A549 (cell line): ENCODE measurements at regions not wholly inside any gene's neighbourhood (a gene's known extent, or its start where the extent isn't known, plus 50 kb on each side); places are given as distances from the start of the nearest gene placed in this dataset.

ENCODE experiments used
- ATAC-seq, 2 experiments: fragments of 200-7000 bp in 1 of 2; fragments of >200 bp in 1 of 2; cut with Nextera tagmentation in 1 of 2; cut with Tn5 transposase in 1 of 2; 3 replicates each; pipeline versions ENCODE4 v1.8.0 to v1.9.1; 2018 to 2020; ENCODE audit warnings: mild to moderate bottlenecking in 1 of 2, moderate library complexity in 1 of 2
- CTCF ChIA-PET: fragments of 300-600 bp; sonication (Branson Sonifier 250); formaldehyde crosslinking; extraction: SDS; loops from one replicate; lab custom pipeline; 2021; ENCODE audit warnings: antibody characterized with exemption, inconsistent platforms; lab: Yijun Ruan, JAX
- POLR2A ChIA-PET: fragments of 350-600 bp; formaldehyde crosslinking; extraction: SDS; loops from one replicate; lab custom pipeline; 2021; ENCODE audit warnings: antibody characterized with exemption, inconsistent platforms; lab: Yijun Ruan, JAX
- DNase-seq, 2 experiments: peaks; one replicate each; pipeline versions ENCODE4 v3.0.0 to v3.0.0-alpha.2; 2011 to 2016; ENCODE audit warnings: low read depth in 1 of 2, low spot score in 1 of 2
- FAIRE-seq: peaks from 2 replicates; lab custom pipeline; 2011; peaks lifted over from hg19 to GRCh38; lab: Jason Lieb, UNC
- H3K27ac ChIP-seq, 2 experiments: fragments of >200 bp; sonication (Bioruptor Twin); formaldehyde crosslinking; 3 replicates each; pipeline ENCODE4 v1.5.1; 2016 to 2017
- H3K4me1 ChIP-seq: fragments of >200 bp; sonication (Bioruptor Twin); formaldehyde crosslinking; 3 replicates; pipeline ENCODE4 v1.6.1; 2016
- H3K4me2 ChIP-seq: fragments of >200 bp; sonication (Bioruptor Twin); formaldehyde crosslinking; 3 replicates; pipeline ENCODE4 v1.6.1; 2016
- H3K4me3 ChIP-seq: fragments of >200 bp; sonication (Bioruptor Twin); formaldehyde crosslinking; 3 replicates; pipeline ENCODE4 v1.5.1; 2016
- H3K9me3 ChIP-seq: fragments of >200 bp; sonication (Bioruptor Twin); formaldehyde crosslinking; 3 replicates; pipeline ENCODE4 v1.6.1; 2016
- CBX2 ChIP-seq: fragments of 200-600 bp; sonication (generic); IDR thresholded peaks from 2 replicates; pipeline ENCODE4 v1.6.1; 2016; ENCODE audit warnings: low read depth, mild to moderate bottlenecking, borderline replicate concordance
- CTCF ChIP-seq: fragments of >200 bp; sonication (Bioruptor Twin); formaldehyde crosslinking; IDR thresholded peaks from 3 replicates; pipeline ENCODE4 v1.5.1; 2016
- EP300 ChIP-seq, 2 experiments: fragments of >200 bp; sonication (Bioruptor Twin); formaldehyde crosslinking; IDR thresholded peaks; 2 replicates in 1 of 2; 3 replicates in 1 of 2; pipeline ENCODE4 v1.6.1; 2016 to 2017
- ESRRA ChIP-seq: fragments of 150-350 bp; IDR thresholded peaks from 2 replicates; pipeline ENCODE4 v1.6.1; 2014; ENCODE audit warnings: mild to moderate bottlenecking, low read length, borderline replicate concordance
- FOSL2 ChIP-seq, 2 experiments: fragments of 450-650 bp in 1 of 2; fragments of >200 bp in 1 of 2; sonication (Bioruptor Twin) in 1 of 2; formaldehyde crosslinking; IDR thresholded peaks; 2 replicates each; pipeline versions ENCODE4 v1.5.0 to v1.6.1; 2016 to 2020; ENCODE audit warnings: mild to moderate bottlenecking in 1 of 2, moderate library complexity in 1 of 2
- HDAC2 ChIP-seq: fragments of 200-600 bp; sonication (generic); IDR thresholded peaks from 2 replicates; pipeline ENCODE4 v1.6.1; 2016
- HMGXB4 ChIP-seq: fragments of 250-450 bp; sonication (Bioruptor Pico); IDR thresholded peaks from 2 replicates; pipeline ENCODE4 v1.5.0; 2021; ENCODE audit warnings: mild to moderate bottlenecking, moderate library complexity, borderline replicate concordance
- HOXB13 ChIP-seq: fragments of 250-450 bp; sonication (Bioruptor Pico); IDR thresholded peaks from 2 replicates; pipeline ENCODE4 v1.5.0; 2020; ENCODE audit warnings: low read depth, mild to moderate bottlenecking, moderate library complexity
- JUN ChIP-seq, 2 experiments: fragments of >200 bp; sonication (Bioruptor Twin); formaldehyde crosslinking; IDR thresholded peaks; 2 replicates in 1 of 2; 3 replicates in 1 of 2; pipeline ENCODE4 v1.6.1; 2016 to 2017
- KDM1A ChIP-seq: fragments of 200-600 bp; sonication (generic); IDR thresholded peaks from 2 replicates; pipeline ENCODE4 v1.6.1; 2016; ENCODE audit warnings: low read depth, mild to moderate bottlenecking
- KDM5A ChIP-seq: fragments of 200-600 bp; sonication (generic); IDR thresholded peaks from 2 replicates; pipeline ENCODE4 v1.6.1; 2016; ENCODE audit warnings: antibody characterized with exemption, mild to moderate bottlenecking
- MAX ChIP-seq: IDR thresholded peaks from 2 replicates; pipeline ENCODE4 v1.6.1; 2012
- MYC ChIP-seq: IDR thresholded peaks from 2 replicates; pipeline ENCODE4 v1.6.1; 2012; ENCODE audit warnings: mild to moderate bottlenecking, inconsistent platforms, low read length, improper control_type of control experiment, borderline replicate concordance
- NFE2L2 ChIP-seq: fragments of 150-350 bp; conservative IDR thresholded peaks from 2 replicates; pipeline ENCODE4 v1.6.1; 2014; ENCODE audit warnings: low read length
- NPAS2 ChIP-seq: fragments of 250-450 bp; sonication (Bioruptor Pico); IDR thresholded peaks from 2 replicates; pipeline ENCODE4 v1.8.0; 2022; ENCODE audit warnings: mild to moderate bottlenecking, moderate library complexity, borderline replicate concordance
- NR3C1 ChIP-seq: fragments of >200 bp; sonication (Bioruptor Twin); formaldehyde crosslinking; IDR thresholded peaks from 3 replicates; pipeline ENCODE4 v1.6.1; 2017
- PBX3 ChIP-seq: IDR thresholded peaks from 2 replicates; pipeline ENCODE4 v1.6.1; 2012
- POLR2A ChIP-seq: IDR thresholded peaks from 2 replicates; pipeline ENCODE4 v1.6.1; 2012; ENCODE audit warnings: mild to moderate bottlenecking, low read length
- POLR2AphosphoS2 ChIP-seq: conservative IDR thresholded peaks from 2 replicates; pipeline ENCODE4 v1.6.1; 2012; ENCODE audit warnings: low read length, improper control_type of control experiment, inconsistent platforms
- RAD21 ChIP-seq, 2 experiments: fragments of >200 bp in 1 of 2; sonication (Bioruptor Twin) in 1 of 2; formaldehyde crosslinking in 1 of 2; IDR thresholded peaks in 1 of 2; conservative IDR thresholded peaks in 1 of 2; 2 replicates in 1 of 2; 3 replicates in 1 of 2; pipeline ENCODE4 v1.6.1; 2012 to 2018; ENCODE audit warnings: inconsistent platforms in 1 of 2
- RARB ChIP-seq: fragments of 250-450 bp; sonication (Bioruptor Pico); IDR thresholded peaks from 2 replicates; pipeline ENCODE4 v1.8.0; 2021; ENCODE audit warnings: mild to moderate bottlenecking, moderate library complexity
- RCOR1 ChIP-seq: fragments of 150-350 bp; IDR thresholded peaks from 2 replicates; pipeline ENCODE4 v1.6.1; 2014; ENCODE audit warnings: antibody characterized with exemption, low read length, low read depth
- SREBF2 ChIP-seq: fragments of 450-650 bp; IDR thresholded peaks from 2 replicates; pipeline ENCODE4 v1.6.1; 2014; ENCODE audit warnings: mild to moderate bottlenecking, moderate library complexity
- USF2 ChIP-seq: fragments of 450-650 bp; IDR thresholded peaks from 2 replicates; pipeline ENCODE4 v1.6.1; 2014; ENCODE audit warnings: antibody characterized with exemption
- ZNF302 ChIP-seq: fragments of 250-450 bp; sonication (Bioruptor Pico); IDR thresholded peaks from 2 replicates; pipeline ENCODE4 v1.9.0; 2021; ENCODE audit warnings: inconsistent platforms, mild to moderate bottlenecking, moderate library complexity
- ZSCAN20 ChIP-seq: fragments of 250-450 bp; sonication (Bioruptor Pico); IDR thresholded peaks from 2 replicates; pipeline ENCODE4 v1.8.0; 2022; ENCODE audit warnings: mild to moderate bottlenecking, moderate library complexity
- WGBS: methylation state at CpG from one replicate; pipeline ENCODE4 v1.1.6; 2017; ENCODE audit errors: missing lambda C conversion rate; 5-methylcytosine and 5-hydroxymethylcytosine counted together

- Histone ChIP-seq H3K4me1 (no peaks in the 10 kb centered on the region), H3K9me3 (0 out of 3 replicates have a peak, but pooled peaks cover 3% of the 10 kb centered on the region), H3K27ac (no peak overlapping the region), H3K4me3 (no peak overlapping the region)
- ChIA-PET POLR2A (no interaction called here), CTCF (no interaction called here)
- FAIRE-seq (no peak), ATAC-seq (no peak)
- TF ChIP-seq FOSL2 (IDR thresholded peaks at IDR 0.05) (no peak), FOSL2 (CRISPR knock-in tag; IDR thresholded peaks at IDR 0.05) (0 out of 2 replicates have a peak, but pooled peaks have one; percentile 10), POLR2A (no peak)
- TF ChIP-seq, all 56 proteins: peak for 1
- DNase-seq = no peak
- H3K4me2 ChIP-seq = no peak overlapping the region
- WGBS = 16% methylated on average over 9 of the region's 9 CpGs
These were observed 784.6 kb downstream of the NR2F2 start for GRCh38 chr15:97114900-97115760.

- DNase-seq = no peak
- ATAC-seq = no peak
- Histone ChIP-seq H3K9me3 (0 out of 3 replicates have a peak, but pooled peaks cover 3% of the 10 kb centered on the region), H3K27ac (no peak overlapping the region), H3K4me2 (no peak overlapping the region), H3K4me1 (no peaks in the 10 kb centered on the region), H3K4me3 (no peak overlapping the region)
- CTCF ChIA-PET = no interaction called here
- TF ChIP-seq HDAC2 (no peak), NPAS2 (CRISPR knock-in tag) (no peak), EP300 (IDR thresholded peaks at IDR 0.05) (no peak), PBX3 (no peak), CBX2 (no peak), NFE2L2 (no peak), ZSCAN20 (CRISPR knock-in tag) (no peak), JUN (IDR thresholded peaks at IDR 0.05) (no peak), HMGXB4 (CRISPR knock-in tag) (no peak), NR3C1 (no peak), HOXB13 (no peak), SREBF2 (no peak), RCOR1 (no peak), USF2 (no peak), KDM5A (no peak)
- no peak for FAIRE-seq
- WGBS = 12% methylated on average over 3 of the region's 3 CpGs
- POLR2A ChIA-PET = no interaction called here
These were observed 785.2 kb downstream of the NR2F2 start for GRCh38 chr15:97115761-97116070.

- FAIRE-seq = no peak
- H3K9me3 ChIP-seq = no peaks in the 10 kb centered on the region; the same call in 2 of the 3 replicates
- no peak overlapping the region for H3K4me3 ChIP-seq
- no peak for ATAC-seq
- no peak overlapping the region for H3K27ac ChIP-seq
- CTCF ChIA-PET = interaction anchor here (0.6 kb wide), 1 partner anchor 32 kb away, joined by 3 read pairs; no protein-coding TSS in a partner anchor
- POLR2A ChIA-PET = no interaction called here
- WGBS = 2% methylated on average over 4 of the region's 4 CpGs
- no peak overlapping the region for H3K4me2 ChIP-seq
- no peaks in the 10 kb centered on the region for H3K4me1 ChIP-seq
- DNase-seq = no peak
- TF ChIP-seq ESRRA = no peak
- TF ChIP-seq MYC = no peak
- TF ChIP-seq KDM1A = no peak
- TF ChIP-seq POLR2AphosphoS2 = no peak
- no peak for TF ChIP-seq MAX
- no peak for TF ChIP-seq RARB
- TF ChIP-seq NPAS2 (CRISPR knock-in tag) = no peak
- TF ChIP-seq RAD21 (conservative IDR thresholded peaks at IDR 0.05 in 1 of 2, IDR thresholded peaks at IDR 0.05 in 1 of 2) = no peak
- TF ChIP-seq FOSL2 (IDR thresholded peaks at IDR 0.05) = no peak
- TF ChIP-seq FOSL2 (CRISPR knock-in tag; IDR thresholded peaks at IDR 0.05) = no peak
- TF ChIP-seq HMGXB4 (CRISPR knock-in tag) = no peak
- TF ChIP-seq ZNF302 = no peak
- TF ChIP-seq POLR2A = no peak
- TF ChIP-seq CTCF = no peak
These were observed 794.3 kb downstream of the NR2F2 start for GRCh38 chr15:97124790-97125189.
